GM18499 (cell line): ENCODE measurements at regions not wholly inside any gene's neighbourhood (a gene's known extent, or its start where the extent isn't known, plus 50 kb on each side); places are given as distances from the start of the nearest gene placed in this dataset.
"Not testable (repeated sequence)": the region's sequence is repeated elsewhere in the genome, so short reads cannot be mapped to it uniquely, and the experiment has no call there.

Source experiments
- ATAC-seq: cut with Tn5 transposase; IDR thresholded peaks from one replicate; pipeline ENCODE4 v1.9.1; 2021; ENCODE audit warnings: moderate number of reproducible peaks; ENCODE audit not compliant: insufficient read depth, unreplicated experiment

DNA sequence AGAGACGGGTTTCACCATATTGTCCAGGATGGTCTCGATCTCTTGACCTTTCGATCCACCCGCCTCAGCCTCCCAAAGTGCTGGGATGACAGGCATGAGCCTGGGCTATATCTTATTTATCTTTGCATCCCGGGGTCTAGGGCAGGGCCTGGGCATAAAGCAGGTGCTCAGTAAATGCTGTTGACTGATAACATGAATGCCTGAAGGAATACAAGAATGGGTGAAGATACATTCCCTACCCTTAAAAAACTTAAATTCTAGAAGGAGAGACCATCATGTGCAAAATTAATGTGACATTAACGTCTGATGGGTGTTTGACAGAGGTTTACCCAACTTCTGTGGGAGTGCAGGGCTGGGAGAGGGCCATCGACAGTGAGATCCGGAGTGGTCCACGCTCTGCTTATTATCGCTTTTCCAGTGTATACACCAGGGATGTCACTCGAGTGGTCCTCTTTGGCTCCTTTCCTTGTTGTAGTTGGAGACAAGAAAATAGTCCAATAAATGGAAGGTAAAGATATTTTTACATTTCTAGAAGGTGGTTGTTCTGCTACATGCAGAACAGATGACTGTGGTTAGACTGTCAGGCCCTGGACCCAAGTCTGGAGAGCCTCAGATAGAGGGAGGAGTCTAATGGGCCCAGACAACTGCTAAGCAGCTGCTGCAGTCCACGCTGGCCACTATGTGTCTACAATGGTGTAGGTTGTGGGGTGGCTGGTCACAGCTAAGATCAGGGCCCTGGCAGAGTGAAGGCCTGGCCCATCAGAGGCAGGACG, 131.7 kb downstream of the MYCN start:
- no peak for ATAC-seq

DNA sequence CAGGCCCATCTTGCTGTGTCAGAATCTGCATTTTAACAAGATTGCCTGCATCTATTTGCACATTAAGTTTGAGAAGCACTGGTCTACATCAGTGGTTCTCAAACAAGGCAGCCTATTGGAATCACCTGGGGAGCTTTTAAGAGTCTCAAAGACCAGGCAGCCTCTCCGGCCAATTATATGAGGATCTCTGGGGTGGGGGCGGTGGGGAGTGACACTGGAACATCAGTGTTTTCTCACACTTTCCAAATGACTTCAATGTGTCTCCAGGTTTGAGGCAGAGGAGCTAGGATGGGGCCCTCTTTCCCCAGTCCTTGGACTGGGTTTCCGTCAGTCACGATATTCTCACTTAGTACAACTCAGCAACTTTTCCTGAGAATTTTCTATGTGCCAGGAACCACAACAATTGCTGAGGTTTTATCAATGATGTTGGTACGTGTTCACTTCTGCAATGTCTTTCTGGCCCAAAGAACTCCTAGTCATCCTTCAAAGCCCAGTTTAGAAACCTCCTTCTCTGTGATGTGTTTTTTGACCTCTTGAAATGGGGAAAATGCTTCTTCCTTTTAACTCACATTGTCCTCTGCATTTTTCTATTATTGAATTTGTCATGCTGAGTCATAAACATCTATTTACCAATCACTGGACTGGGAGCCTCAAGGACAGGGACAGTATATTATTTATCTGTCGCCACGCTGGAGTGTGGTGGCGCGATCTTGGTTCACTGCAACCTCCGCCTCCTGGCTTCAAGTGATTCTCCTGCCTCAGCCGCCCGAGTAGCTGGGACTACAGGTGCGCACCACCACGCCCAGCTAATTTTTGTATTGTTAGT, 130.9 kb downstream of the MYCN start:
- ATAC-seq, result no peak

DNA sequence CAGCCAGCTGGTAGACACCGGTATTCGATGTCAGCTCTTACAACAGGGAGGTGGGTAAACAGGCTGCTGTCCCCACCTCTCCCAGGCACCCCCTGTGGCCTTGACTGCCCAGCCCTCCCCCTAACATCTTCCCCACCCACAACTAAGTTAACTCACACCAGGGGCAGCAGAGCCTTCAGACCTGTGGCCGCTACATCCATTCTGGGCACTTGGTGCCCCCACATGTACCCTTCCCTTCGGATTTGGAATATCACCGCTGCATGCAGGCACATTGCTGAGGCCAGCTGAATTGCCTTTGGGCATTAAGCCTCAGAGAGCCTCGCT, 130.3 kb downstream of the MYCN start:
- no peak for ATAC-seq

DNA sequence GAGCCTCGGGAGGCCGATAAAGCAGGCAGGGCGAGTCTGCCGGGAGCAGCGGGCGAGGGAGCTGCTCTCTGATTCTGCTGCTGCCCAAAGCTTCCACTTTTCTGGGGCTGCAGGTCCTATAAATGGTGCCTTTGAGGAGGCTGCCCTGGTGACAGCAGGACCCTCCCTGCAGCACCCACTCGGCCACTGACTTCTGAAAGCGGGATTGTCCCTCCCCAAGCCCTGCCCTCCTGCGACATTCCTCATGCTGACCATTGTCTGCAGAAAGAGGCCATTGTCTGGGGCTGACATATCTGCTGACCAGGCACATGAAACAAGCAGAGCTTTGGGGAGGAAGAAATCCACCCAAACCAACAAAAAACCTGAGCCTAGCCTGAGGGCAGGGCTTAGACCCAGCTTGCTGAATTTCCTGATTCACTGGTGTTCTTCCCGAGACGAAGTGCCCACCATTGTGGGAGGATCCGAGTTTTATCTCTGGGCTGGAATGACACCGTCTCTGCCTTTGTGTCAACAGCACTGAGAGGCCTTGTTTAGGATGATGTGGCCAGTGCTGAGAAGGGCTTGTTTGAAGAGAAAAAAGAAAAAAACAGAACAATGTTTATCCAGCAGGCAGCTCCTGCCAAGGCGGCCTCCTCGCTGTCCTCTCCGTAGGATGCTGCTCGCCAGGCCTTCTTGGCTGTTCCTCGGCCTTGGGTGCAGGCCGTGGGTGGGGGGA, 129.7 kb downstream of the MYCN start:
- ATAC-seq, result no peak

DNA sequence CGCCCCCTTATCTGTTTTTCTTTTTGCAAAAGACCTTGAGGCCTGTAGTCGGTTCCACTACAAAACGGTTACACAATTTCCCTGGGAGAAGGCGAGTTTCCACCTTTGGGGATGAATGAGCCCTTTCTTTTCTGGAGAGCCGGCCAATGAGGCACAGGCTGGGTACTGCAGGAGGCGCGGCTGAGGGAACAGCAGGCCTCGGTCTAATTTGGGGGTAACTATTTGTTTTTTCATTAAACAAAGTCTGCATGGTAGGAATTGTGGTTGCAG, 129.2 kb downstream of the MYCN start:
- no peak for ATAC-seq

DNA sequence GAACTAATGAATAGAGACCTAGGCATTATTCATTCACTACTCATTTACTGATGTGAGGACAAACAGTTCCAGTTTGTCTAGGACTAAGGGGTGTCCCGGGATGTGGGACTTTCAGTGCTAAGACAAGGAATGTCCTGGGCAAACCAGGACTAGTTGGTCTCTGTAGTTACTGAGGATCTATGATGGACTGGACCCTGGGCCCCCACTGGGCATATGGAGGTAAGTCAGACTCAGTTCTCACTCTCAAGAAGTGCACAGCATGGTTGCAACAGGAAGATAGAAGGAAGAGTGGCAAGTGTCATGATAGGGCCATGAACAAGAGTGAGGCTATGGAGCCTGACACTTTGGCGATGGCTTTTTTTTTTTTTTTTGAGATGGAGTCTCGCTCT, 128.2 kb downstream of the MYCN start:
- no peak for ATAC-seq

DNA sequence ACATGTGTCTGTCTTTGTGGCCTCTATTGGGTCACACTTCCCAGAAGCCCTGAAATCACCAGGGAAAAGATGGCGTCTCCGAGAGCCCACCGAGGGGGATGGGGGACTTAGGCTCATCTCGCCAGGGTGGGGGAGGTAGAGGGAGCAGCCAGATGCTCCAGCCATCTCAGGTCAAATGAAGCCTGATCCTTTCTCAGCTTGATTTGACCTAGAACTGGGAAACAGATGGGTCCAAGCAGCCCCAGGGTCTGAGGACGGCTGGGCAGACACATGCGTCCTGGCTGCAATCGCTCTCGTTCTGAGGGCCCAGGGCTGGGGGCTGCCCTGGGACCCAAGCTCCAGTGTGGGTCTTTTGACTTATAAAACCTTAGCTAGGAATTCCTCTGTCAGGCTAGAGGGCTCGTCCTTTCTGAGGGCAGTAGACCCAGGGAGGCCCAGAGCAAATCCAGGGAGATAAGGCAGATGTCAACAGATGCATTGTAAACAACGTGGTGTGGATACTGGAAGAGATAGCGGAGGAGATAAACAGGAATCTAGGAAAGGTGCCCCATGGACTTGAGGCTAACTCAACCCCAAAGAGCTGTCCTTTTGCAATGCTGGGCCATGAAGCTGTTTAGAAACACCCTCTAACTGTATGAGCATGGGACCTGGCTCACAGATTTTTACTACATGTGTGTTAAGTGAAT, 127.7 kb downstream of the MYCN start:
- ATAC-seq, result no peak

DNA sequence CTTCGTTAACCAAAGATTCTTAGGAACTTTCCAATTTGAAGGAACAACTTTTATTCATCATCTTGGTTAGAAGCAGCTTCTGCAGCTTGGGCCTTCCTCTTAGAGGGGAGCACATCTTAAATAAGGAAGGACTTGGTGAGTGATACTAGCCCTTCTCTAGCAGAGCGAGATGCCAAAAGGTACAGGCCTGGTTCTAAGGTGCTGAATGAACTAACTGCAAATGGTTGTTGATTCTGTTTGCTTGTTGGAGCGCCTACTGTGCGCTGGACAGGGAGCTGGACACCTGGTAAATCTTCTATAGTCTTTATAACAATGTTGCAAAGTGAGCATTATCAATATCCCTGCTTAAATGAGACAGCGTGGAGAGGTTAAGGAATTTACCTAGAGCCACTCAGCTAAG, 127.1 kb downstream of the MYCN start:
- no peak for ATAC-seq

DNA sequence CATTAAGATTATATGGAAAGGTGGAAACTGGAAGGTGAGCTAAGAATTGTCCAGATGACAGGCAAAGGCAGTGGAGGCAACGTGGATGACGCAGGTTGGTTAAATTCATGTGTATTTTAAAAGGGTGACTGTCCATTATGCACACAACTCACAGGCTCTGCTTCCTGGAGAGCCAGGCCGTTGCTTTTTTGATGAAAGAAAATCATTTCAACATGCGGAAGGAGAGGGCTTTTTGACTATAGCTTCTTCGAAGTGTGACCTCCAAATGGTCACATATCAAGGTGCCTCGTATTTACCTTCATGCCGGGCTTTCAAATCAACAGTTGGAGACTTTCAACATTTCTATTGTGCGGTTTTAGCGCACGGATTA, 126.7 kb downstream of the MYCN start:
- no peak for ATAC-seq

DNA sequence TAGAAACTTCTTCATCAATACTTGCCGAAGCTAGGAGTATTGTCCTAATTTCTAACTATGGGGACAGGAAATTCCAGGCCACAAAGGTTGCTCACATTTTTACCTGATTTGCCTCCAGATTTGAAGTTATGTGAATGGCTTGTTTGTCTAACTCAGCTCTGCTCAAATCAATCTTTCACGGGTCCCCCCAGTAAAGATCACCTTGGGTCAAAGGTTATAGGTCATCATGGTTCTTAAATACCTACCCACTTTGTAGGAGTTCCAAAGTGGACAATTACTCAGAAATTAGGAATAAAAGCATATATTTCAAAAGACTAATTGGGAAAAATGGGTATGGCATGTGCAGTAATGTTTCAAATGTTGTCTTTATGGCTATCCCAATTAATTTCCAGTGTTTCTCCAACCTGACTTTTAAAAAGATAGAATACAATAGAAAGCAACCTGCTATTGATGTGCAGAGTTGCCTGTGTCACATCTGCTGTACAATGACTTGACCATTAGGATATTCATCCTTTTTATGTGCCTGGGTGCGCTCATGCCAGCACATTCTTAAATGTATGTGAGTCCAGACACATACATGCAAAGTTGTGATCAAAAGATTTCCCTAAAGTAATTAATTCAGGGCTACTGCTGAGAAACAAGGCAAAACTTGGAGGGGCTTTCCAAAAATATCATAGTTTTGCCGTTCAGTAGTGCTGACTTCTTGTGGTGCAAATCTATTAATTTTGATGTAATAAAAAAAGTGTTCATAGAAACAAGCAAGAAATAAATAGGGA, 126.1 kb downstream of the MYCN start:
- ATAC-seq, result no peak

DNA sequence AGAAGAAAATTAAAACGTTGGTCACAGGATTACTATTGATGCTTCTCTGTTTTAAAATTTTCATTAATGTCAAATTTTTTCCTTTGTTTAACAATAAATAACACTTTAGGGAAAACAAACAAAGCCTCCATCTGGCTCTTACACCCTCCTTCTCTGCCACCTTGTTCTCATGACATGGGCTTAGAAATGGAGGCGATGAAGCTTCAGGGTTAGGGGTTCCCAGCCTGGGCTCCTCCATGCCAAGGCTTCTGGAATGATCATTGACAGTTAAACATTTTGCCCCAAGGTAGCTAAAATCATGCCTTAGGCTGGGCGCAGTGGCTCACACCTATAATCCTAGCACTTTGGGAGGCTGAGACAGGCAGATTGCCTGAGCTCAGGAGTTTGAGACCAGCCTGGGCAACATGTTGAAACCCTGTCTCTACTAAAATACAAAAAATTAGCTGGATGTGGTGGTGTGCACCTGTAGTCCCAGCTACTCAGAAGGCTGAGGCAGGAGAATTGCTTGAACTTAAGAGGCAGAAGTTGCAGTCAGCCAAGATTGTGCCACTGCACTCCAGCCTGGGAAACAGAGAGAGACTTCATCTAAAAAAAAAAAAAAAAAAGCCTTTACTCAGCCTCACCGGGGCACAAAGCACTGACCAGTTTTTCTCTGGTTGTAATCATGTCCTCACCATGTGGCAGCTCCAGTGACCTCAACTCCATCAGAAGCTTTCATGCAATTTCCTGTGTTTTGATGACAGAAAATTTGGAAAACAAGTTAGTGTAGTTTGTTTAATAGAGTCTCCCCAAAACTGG, 125.1 kb downstream of the MYCN start:
- not testable (repeated sequence) for ATAC-seq

DNA sequence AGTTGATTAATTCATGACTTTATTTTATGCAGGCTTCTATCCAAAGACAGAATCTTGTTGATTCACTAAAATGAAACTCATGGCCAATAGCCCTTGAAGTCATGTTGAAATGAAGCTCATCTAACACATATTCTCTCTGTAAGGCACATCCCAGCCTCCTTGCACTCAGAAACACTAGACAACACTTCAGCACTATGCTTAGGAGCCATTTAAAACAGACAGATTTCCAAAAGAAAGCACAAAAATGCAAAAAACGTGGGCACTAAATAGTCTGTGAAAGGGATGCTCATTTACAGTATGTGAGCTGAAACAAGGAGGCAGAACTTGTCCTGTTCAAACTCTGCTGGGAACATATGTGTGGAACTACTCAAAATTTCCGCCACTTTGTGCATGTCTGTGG, 124.4 kb downstream of the MYCN start:
- no peak for ATAC-seq

DNA sequence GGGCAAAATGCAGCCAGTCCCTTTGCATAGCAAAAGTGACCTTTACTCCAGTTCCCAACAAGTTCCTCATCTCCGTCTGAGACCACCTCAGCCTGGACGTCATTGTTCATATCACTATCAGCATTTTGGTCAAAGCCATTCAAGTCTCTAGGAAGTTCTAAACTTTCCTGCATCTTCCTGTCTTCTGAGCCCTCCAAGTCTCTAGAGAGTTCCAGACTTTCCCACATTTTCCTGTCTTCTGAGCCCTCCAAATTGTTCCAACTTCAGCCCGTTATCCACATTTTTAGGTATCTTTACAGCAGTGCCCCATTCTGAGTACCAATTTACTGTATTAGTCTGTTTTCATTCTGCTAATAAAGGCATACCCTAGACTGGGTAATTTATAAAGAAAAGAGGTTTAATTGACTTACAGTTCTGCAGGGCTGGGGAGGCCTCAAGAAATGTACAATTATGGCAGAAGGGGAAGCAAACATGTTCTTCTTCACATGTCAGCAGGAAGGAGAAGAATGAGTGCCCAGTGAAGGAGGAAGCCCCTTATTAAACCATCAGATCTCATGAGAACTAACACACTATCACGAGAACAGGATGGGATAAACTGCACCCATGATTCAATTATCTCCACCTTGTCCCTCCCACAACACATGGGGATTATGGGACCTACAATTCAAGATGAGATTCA, 123.7 kb downstream of the MYCN start:
- ATAC-seq, result no peak

DNA sequence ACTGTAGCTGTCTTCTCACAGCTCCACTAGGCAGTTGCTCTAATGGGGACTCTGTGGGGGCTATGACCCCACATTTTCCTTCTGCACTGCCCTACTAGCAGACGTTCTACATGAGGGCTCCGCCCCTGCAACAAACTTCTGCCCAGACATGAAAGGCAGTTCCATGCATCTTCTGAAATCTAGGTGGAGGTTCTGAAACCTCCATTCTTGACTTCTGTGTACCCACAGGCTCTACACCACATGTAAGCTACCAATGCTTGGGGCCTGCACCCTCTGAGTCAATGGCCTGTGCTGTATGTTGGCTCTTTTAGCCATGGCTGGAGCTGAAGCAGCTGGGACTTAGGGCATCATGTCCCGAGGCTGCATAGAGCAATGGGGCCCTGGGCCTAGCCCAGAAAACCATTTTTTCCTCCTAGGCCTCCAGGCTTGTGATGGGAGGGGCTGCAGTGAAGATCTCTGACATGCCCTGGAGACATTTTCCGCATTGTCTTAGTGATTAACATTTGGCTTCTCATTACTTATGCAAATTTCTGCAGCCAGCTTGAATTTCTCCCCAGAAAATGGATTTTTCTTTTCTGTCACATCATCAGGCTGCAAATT, 123.0 kb downstream of the MYCN start:
- no peak for ATAC-seq

DNA sequence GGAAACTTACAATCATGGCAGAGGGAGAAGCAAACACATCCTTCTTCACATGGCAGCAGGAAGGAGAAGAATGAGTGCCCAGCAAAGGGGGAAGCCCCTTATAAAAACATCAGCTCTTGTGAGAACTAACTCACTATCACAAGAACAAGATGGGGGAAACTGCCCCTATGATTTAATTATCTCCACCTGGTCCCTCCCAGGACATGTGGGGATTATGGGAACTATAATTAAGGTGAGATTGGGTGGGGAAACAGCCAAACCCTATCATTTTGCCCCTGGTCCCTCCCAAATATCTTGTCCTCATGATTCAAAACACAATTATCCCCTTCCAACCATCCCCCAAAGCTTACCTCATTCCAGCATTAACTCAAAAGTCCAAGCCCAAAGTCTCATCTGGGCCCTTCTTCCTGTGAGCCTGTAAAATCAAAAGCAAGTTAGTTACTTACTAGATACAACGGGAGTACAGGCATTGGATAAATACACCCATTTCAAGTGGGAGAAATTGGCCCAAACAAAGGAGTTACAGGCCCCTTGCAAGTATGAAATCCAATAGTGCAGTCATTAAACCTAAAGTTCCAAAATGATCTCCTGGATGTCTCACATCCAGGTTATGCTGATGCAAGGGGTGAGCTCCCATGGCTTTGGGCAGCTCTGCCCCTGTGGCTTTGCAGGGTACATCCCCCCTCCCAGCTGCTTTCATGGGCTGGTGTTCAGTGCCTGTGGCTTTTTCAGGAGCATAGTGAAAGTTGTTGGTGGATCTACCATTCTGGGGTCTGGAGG, 122.3 kb downstream of the MYCN start:
- ATAC-seq, result no peak

DNA sequence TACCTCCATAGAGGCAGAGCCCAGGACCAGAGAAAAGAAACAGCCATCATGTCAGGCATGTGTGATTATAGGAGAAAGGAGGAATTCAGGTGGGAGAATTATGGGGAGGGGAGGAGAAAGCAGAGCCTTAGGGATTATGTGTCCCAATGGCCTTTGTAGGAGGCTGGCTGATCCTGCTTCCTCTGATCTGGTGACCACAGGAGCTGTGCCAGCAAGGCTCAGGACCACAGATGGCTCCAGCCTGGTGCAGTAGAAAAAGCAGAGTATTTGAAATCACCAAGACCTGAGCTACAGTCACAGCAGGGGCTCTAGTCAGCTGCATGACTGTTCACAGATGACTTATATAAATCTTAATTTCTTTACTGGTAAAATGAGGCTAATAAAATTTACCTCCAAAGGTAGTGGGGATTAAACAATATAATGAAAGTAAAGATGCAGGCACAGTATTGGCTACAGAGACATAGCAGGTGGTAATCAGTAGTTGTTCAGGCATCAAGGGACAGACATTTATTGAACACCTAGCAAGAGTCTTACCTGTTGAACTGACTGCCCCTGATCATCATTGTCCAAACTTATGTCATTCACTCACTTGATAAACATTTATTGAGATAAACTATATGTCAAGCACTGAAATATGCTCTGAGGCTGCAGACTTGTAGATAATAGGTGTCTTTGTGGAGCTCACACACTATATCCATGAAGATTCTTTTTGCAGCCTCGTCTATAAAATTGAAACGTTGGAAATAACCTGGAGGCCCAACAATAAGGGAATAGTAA, 121.3 kb downstream of the MYCN start:
- no peak for ATAC-seq

DNA sequence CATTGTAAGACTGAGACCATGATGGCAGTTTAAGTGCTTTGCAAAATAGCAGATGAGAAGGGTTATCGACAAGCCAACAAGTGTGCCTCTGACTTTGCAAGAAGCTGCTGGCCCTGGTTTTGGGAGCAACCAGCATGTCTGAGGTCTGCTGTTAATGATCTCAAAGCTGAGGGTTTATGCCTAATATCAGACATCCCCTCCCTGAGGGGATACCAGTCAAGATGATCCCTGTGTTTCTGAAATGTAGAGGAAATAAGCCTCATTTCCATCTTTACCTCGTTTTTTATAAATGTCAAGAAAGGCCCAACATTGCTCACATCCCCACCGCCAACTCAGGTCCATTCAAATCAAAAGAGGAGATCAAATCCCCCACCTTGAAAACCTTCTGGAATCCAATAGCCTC, 120.6 kb downstream of the MYCN start:
- no peak for ATAC-seq
